Glomerular visceral epithelial cell (primary cell): ENCODE measurements at regions not wholly inside any gene's neighbourhood (a gene's known extent, or its start where the extent isn't known, plus 50 kb on each side); places are given as distances from the start of the nearest gene placed in this dataset.

ENCODE experiments used
- DNase-seq: peaks from one replicate; pipeline ENCODE4 v3.0.0-alpha.2; 2016; ENCODE audit errors: extremely low spot score

DNA sequence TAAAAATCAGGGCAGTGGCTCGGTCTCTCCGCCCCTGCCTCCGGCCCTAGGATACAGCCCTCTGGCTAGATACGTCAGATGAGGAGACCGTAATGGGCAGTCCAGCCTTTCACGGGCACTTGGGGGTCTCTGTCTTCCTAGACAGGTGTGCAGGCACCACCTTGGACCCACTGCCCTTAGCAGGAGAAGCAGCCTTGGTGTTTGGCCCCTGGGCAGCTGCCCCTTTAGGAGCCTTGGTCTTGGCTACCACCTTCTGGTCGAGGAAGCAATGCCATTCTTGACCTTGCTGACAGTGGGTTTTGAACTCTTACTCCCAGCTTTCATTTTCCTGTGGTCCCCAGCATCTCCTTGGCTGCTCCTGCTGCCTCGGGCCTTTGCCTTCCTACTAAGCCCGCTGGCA, 149.7 kb upstream of the FRMD4B start:
- DNase-seq: no peak

DNA sequence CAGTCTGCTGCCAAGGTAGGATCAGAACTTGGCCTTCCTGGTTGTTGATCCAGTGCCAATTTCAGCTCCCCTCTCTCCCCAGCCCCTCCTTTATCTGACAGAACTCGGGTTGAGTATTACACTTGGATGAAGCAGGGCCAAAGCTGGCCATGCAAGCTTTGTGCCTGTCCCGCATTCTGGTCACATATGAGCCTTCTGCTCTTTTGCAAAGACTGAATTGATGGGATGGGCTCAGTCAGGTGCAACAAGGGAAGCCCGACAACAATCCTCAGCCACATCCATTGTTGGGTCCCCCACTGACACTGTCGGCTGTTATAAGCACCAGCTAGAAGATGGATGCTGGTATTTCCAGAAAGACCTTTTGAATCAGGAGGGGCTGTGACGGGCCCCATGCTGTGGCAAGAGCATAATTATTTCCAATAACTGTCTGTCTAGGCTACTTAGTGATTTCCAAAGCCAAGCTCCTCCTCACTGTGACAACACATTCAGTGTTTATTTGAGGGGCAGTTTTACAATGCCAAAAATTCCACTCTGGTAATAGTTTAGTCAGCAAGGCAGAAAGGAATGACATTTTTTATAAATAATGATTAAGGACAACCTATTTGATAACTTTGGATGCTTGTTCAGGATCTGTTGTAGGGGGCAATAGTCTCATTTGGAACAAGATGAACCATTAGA, 146.8 kb upstream of the FRMD4B start:
- DNase-seq: no peak

- no peak for DNase-seq
Measured at GRCh38 chr3:69531576-69532546, 146.0 kb upstream of the FRMD4B start.

- no peak for DNase-seq
Measured at GRCh38 chr3:69530554-69530953, 144.7 kb upstream of the FRMD4B start.

DNA sequence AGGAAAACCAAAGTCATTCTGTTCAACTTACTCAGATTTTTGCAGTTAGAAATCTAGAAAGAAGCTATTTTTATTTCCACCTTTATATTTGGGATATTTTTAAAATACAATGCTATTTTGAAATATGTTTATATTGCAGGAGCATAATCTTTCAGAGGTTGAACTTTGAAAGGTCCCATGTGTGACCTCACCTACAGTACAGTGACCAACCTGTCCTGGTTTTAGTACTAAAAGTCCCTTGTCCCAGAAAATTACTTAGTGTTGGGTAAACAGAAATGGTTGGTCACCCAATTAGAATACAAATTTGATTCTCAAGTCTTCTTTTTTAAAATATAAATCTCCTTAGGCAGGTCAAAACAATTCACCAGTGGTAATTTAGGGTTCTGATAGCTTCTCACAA, 141.6 kb upstream of the FRMD4B start:
- DNase-seq: no peak

DNA sequence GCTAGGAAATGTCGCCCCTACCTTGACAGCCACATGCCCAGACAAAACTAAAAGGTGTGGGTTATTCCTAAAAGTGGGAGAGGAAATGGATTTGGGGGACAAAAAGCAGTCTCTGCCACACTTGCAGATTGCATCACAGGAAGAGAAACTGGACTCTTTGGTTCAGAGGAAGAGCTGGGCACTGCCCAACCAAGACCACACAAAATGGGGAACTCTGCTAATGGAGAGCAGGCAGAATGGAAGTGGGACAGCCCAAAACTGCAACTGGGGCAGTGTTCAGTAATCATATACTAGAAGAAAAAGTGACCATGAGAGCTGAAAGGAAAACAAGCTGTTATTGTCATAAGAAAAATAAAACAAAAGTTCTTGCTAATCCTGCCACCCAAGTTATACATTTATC, 138.9 kb upstream of the FRMD4B start:
- no peak for DNase-seq

DNA sequence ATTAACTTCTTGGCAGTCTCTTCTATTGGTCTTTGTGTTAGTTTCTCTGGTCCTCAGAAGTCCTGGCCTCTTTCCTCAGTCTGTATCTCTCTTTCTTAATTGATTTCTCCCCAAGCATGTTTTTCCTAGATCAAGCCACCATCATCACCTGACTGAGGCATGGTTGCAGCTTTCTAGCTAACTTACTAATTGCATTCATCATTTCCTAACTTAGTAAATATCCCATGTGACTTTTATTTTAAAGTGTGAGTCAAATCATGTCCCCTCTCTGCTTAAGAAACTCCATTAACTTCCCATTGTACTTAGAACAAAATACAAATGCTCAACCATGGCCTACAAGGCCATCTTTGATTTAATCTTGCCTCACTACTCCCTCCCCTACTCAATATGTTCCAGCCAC, 135.4 kb upstream of the FRMD4B start:
- DNase-seq: no peak

DNA sequence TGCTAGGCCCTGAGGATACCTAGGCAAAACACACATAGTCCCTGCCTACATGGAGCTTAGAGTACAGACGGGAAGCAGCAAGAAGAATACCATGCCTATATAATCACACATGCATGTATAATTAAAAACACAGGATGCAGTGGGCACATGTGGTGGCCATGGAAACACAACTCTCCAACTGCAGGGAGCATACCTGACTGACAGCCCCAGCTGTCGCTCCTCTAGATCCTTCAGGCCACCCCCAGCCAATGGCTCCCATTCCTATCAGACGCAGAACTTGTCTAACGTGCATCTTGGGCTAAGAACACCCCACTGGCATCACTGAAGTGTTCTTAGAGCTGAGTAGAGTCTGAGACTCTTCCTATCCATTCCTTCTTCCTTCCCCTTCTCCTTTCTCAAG, 125.5 kb upstream of the FRMD4B start:
- DNase-seq: no peak

GRCh38 chr3:69510481-69511030, 124.7 kb upstream of the FRMD4B start:
- DNase-seq: no peak

- DNase-seq: no peak
Measured at GRCh38 chr3:69509288-69509687, 123.4 kb upstream of the FRMD4B start.

DNA sequence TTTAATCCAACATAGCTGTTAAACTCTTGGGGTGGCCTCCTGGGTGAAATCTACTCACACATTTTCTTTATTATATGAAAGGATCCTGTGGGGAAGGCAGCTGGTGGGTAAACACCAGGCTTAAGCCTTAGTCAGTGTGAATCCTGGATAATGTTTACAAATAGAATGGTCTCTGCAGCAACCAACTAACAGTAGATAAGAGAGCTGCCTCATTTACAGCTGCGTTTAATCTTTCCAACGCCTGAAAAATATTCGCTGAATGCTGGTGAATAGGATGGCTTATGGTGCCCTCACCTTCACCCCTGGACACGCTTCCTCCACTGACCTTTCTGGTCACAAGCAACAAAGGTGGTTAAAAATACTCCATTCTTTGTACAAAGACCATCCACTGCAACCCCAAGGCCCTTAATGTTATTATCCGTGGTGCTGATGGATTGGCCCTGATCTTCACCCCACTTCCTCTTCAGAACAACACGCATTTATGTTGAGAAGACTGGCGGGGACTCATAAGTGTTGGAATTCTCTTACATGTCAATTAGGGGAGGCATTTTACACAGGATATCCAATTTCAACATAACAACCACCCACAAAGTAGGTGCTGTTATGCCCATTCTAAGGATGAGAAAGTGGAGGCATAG, 120.0 kb upstream of the FRMD4B start:
- no peak for DNase-seq

GRCh38 chr3:69504232-69504631, 118.3 kb upstream of the FRMD4B start:
- DNase-seq: no peak

GRCh38 chr3:69500604-69501003, 114.7 kb upstream of the FRMD4B start:
- no peak for DNase-seq

- DNase-seq: no peak
Measured at GRCh38 chr3:69499899-69500421, 114.1 kb upstream of the FRMD4B start.

GRCh38 chr3:69499422-69499821, 113.5 kb upstream of the FRMD4B start:
- no peak for DNase-seq

GRCh38 chr3:69496856-69497255, 111.0 kb upstream of the FRMD4B start:
- no peak for DNase-seq

GRCh38 chr3:69494185-69494584, 108.3 kb upstream of the FRMD4B start:
- no peak for DNase-seq

- DNase-seq: no peak
Measured at GRCh38 chr3:69493157-69493556, 107.3 kb upstream of the FRMD4B start.

DNA sequence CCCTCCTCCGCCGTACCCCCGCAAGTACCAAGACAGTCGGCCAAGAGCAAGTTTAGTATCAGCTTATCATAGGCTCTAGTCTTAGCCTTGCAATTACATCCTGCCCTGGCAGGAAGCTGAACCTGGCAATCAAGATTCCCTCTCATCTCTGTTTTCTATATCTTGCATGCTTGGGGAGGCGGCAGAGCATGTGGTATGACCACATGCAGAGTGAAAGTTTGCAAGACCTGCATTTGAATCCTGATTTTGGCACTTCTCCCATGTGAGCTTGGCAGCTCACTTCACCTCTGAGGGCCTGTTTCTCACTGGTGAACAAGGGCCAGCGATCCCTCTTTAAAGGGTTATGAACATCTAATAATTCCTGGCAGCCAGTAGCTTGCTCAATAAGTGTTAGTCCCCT, 106.1 kb upstream of the FRMD4B start:
- no peak for DNase-seq

GRCh38 chr3:69490971-69491370, 105.1 kb upstream of the FRMD4B start:
- no peak for DNase-seq

GRCh38 chr3:69490235-69490634, 104.3 kb upstream of the FRMD4B start:
- no peak for DNase-seq

DNA sequence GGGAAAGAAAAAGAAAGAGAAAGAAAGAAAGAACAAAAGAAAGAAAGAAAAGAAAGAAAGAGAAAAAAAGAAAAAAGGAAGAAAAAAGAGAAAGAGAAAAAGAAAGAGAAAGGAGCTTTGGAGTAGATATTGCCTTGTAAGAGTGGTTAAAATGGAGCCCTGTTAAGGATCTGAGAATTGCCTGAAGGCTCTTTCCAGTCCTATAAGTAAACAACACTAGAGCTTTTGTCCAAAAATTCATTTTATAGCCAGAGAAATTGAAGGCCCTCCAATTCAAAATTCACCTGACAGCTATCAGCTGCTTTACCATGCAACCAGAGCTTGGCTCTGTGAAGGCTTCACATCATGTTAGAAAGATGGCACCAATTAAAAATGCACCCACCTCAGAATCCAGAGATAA, 102.1 kb upstream of the FRMD4B start:
- no peak for DNase-seq
